ENCODE measurements at regions not wholly inside any gene's neighbourhood (a gene's known extent, or its start where the extent isn't known, plus 50 kb on each side); places are given as distances from the start of the nearest gene placed in this dataset.

DNA sequence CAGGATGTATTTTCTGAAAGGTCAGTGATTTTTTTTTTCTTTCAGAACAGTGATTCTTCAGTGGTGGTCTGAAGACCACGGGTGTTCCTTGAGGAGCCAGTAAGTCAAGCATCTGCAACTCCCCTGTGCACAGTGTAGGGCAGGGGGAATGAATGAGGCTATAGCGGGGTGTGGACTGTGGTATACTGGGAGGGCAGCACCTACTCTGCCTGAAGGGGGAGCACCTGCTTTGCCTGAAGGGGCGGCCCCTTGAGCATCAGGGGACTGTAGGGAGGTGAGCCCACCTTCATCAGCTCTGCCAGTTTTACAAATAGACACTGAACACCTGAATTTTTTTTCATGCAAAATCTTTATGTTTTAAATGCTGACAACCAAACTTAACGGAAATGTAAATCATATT, 77.5 kb upstream of the RIPOR2 start:
- no peak for TF ChIP-seq EZH2 (IDR thresholded peaks at IDR 0.05; ENCODE audit: low read length, missing control alignments)
- TF ChIP-seq, protein P1, sequence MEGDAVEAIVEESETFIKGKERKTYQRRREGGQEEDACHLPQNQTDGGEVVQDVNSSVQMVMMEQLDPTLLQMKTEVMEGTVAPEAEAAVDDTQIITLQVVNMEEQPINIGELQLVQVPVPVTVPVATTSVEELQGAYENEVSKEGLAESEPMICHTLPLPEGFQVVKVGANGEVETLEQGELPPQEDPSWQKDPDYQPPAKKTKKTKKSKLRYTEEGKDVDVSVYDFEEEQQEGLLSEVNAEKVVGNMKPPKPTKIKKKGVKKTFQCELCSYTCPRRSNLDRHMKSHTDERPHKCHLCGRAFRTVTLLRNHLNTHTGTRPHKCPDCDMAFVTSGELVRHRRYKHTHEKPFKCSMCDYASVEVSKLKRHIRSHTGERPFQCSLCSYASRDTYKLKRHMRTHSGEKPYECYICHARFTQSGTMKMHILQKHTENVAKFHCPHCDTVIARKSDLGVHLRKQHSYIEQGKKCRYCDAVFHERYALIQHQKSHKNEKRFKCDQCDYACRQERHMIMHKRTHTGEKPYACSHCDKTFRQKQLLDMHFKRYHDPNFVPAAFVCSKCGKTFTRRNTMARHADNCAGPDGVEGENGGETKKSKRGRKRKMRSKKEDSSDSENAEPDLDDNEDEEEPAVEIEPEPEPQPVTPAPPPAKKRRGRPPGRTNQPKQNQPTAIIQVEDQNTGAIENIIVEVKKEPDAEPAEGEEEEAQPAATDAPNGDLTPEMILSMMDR (conservative IDR thresholded peaks at IDR 0.05 in 1 of 2, IDR thresholded peaks at IDR 0.05 in 1 of 2; ENCODE audit: low read depth in 1 of 2, low read length in 2 of 2): peak in 1 of 2 donors; percentile 19
- Histone ChIP-seq H3K27ac (ENCODE audit: insufficient read depth, low read length) (no peak overlapping the region), H3K27me3 (ENCODE audit: control insufficient read depth, insufficient read depth, low read length) (no peaks in the 10 kb centered on the region), H3K79me2 (ENCODE audit: control insufficient read depth, insufficient read depth, low read length) (no peaks in the 10 kb centered on the region), H3K4me3 (replicated peaks in 1 of 4; ENCODE audit: control extremely low read depth in 1 of 4, insufficient read depth in 1 of 4, low read depth in 3 of 4, low read length in 4 of 4) (no peak overlapping the region), H3K9me3 (ENCODE audit: control insufficient read depth, insufficient read depth, low read depth, low read length) (no peaks in the 10 kb centered on the region), H2AFZ (ENCODE audit: low read length) (no peak overlapping the region), H4K20me1 (ENCODE audit: control insufficient read depth, extremely low read depth, insufficient read depth, low read length) (no peaks in the 10 kb centered on the region), H3K4me1 (ENCODE audit: control insufficient read depth, extremely low read depth, insufficient read depth, low read length) (peaks cover 23% of the 10 kb centered on the region), H3K9ac (ENCODE audit: insufficient read depth, low read length) (no peak overlapping the region), H3K36me3 (ENCODE audit: control insufficient read depth, insufficient read depth, low read length) (no peaks in the 10 kb centered on the region), H3K4me2 (ENCODE audit: extremely low read depth, insufficient read depth, low read length) (no peak overlapping the region)
- DNase-seq (ENCODE audit: low read depth in 2 of 2): no peak

- no peak overlapping the region for H3K4me2 ChIP-seq (ENCODE audit: extremely low read depth, insufficient read depth, low read length)
- no peak overlapping the region for H3K9ac ChIP-seq (ENCODE audit: insufficient read depth, low read length)
- no peak for DNase-seq (ENCODE audit: low read depth in 2 of 2)
- H3K36me3 ChIP-seq (ENCODE audit: control insufficient read depth, insufficient read depth, low read length): no peaks in the 10 kb centered on the region
- no peaks in the 10 kb centered on the region for H3K27me3 ChIP-seq (ENCODE audit: control insufficient read depth, insufficient read depth, low read length)
- no peak overlapping the region for H2AFZ ChIP-seq (ENCODE audit: low read length)
- H3K9me3 ChIP-seq (ENCODE audit: control insufficient read depth, insufficient read depth, low read depth, low read length): no peaks in the 10 kb centered on the region
- H3K4me1 ChIP-seq (ENCODE audit: control insufficient read depth, extremely low read depth, insufficient read depth, low read length): peaks cover 23% of the 10 kb centered on the region
- no peak overlapping the region for H3K4me3 ChIP-seq (replicated peaks in 1 of 4; ENCODE audit: control extremely low read depth in 1 of 4, insufficient read depth in 1 of 4, low read depth in 3 of 4, low read length in 4 of 4)
- no peaks in the 10 kb centered on the region for H4K20me1 ChIP-seq (ENCODE audit: control insufficient read depth, extremely low read depth, insufficient read depth, low read length)
- H3K27ac ChIP-seq (ENCODE audit: insufficient read depth, low read length): no peak overlapping the region
- H3K79me2 ChIP-seq (ENCODE audit: control insufficient read depth, insufficient read depth, low read length): no peaks in the 10 kb centered on the region
- TF ChIP-seq, protein P1 (conservative IDR thresholded peaks at IDR 0.05 in 1 of 2, IDR thresholded peaks at IDR 0.05 in 1 of 2; ENCODE audit: low read depth in 1 of 2, low read length in 2 of 2): no peak
- TF ChIP-seq EZH2 (IDR thresholded peaks at IDR 0.05; ENCODE audit: low read length, missing control alignments): no peak
Measured at GRCh38 chr6:25014369-25014768, 78.6 kb upstream of the RIPOR2 start.

GRCh38 chr6:25014791-25015560, 79.2 kb upstream of the RIPOR2 start:
- H3K9ac ChIP-seq (ENCODE audit: insufficient read depth, low read length): no peak overlapping the region

More at GRCh38 chr6:25014791-25015560, 79.2 kb upstream of the RIPOR2 start:
- DNase-seq (ENCODE audit: low read depth in 2 of 2): peak; percentile 80 to 82
- H3K36me3 ChIP-seq (ENCODE audit: control insufficient read depth, insufficient read depth, low read length): no peaks in the 10 kb centered on the region
- H3K4me2 ChIP-seq (ENCODE audit: extremely low read depth, insufficient read depth, low read length): no peak overlapping the region
- peak overlapping the region; percentile 34 for H2AFZ ChIP-seq (ENCODE audit: low read length)
- H3K4me1 ChIP-seq (ENCODE audit: control insufficient read depth, extremely low read depth, insufficient read depth, low read length): peaks cover 23% of the 10 kb centered on the region
- no peaks in the 10 kb centered on the region for H4K20me1 ChIP-seq (ENCODE audit: control insufficient read depth, extremely low read depth, insufficient read depth, low read length)
- no peak overlapping the region for H3K27ac ChIP-seq (ENCODE audit: insufficient read depth, low read length)
- H3K4me3 ChIP-seq (replicated peaks in 1 of 4; ENCODE audit: control extremely low read depth in 1 of 4, insufficient read depth in 1 of 4, low read depth in 3 of 4, low read length in 4 of 4): no peak overlapping the region
- no peaks in the 10 kb centered on the region for H3K27me3 ChIP-seq (ENCODE audit: control insufficient read depth, insufficient read depth, low read length)
- TF ChIP-seq, protein P1 (conservative IDR thresholded peaks at IDR 0.05 in 1 of 2, IDR thresholded peaks at IDR 0.05 in 1 of 2; ENCODE audit: low read depth in 1 of 2, low read length in 2 of 2): no peak
- no peak for TF ChIP-seq EZH2 (IDR thresholded peaks at IDR 0.05; ENCODE audit: low read length, missing control alignments)
- H3K9me3 ChIP-seq (ENCODE audit: control insufficient read depth, insufficient read depth, low read depth, low read length): no peaks in the 10 kb centered on the region
- H3K79me2 ChIP-seq (ENCODE audit: control insufficient read depth, insufficient read depth, low read length): no peaks in the 10 kb centered on the region

Measured in fibroblast of lung (primary cell).